Muscle of leg (tissue), 3 donors: ENCODE measurements at regions not wholly inside any gene's neighbourhood (a gene's known extent, or its start where the extent isn't known, plus 50 kb on each side); places are given as distances from the start of the nearest gene placed in this dataset.
A peak's percentile ranks its signal among the peaks of the same experiment; 100 is the strongest.

Source experiments
- DNase-seq: peaks from one replicate; pipeline ENCODE4 v3.0.0; 2013
- H3K27ac ChIP-seq: one replicate; pipeline ENCODE4 v1.5.1; 2013; ENCODE audit warnings: mild to moderate bottlenecking, low read length, control low read depth
- H3K27me3 ChIP-seq: one replicate; pipeline ENCODE4 v1.6.1; 2013; ENCODE audit warnings: low read length; ENCODE audit not compliant: control insufficient read depth, insufficient read depth
- H3K36me3 ChIP-seq: one replicate; pipeline ENCODE4 v1.6.1; 2013; ENCODE audit warnings: low read length; ENCODE audit not compliant: control insufficient read depth, insufficient read depth
- H3K4me1 ChIP-seq: one replicate; pipeline ENCODE4 v1.6.1; 2013; ENCODE audit warnings: low read length; ENCODE audit not compliant: control insufficient read depth, insufficient read depth
- H3K4me3 ChIP-seq: one replicate; pipeline ENCODE4 v1.5.1; 2013; ENCODE audit warnings: low read length, control low read depth
- H3K9me3 ChIP-seq: replicated peaks from 2 replicates; pipeline ENCODE4 v1.6.1; 2013; ENCODE audit warnings: low read depth, low read length; ENCODE audit not compliant: control insufficient read depth
- WGBS: methylation state at CpG from one replicate; pipeline ENCODE4 v1.1.5; 2013; ENCODE audit warnings: missing lambda C conversion rate; ENCODE audit not compliant: insufficient coverage; 5-methylcytosine and 5-hydroxymethylcytosine counted together

- DNase-seq, result no peak
- Histone ChIP-seq H3K4me1 (peaks cover 6% of the 10 kb centered on the region), H3K9me3 (no peaks in the 10 kb centered on the region), H3K27me3 (peaks cover 12% of the 10 kb centered on the region), H3K4me3 (no peak overlapping the region), H3K36me3 (no peaks in the 10 kb centered on the region), H3K27ac (no peak overlapping the region)
- 53% methylated on average over 17 of the region's 18 CpGs for WGBS
Observed at GRCh38 chr2:5985536-5986385, 293.6 kb downstream of the SOX11 start.

GRCh38 chr2:5986801-5987787, 294.9 kb downstream of the SOX11 start:
- Histone ChIP-seq H3K4me3 (no peak overlapping the region), H3K36me3 (no peaks in the 10 kb centered on the region), H3K4me1 (peaks cover 2% of the 10 kb centered on the region), H3K27me3 (peaks cover 8% of the 10 kb centered on the region), H3K9me3 (no peaks in the 10 kb centered on the region), H3K27ac (no peak overlapping the region)
- DNase-seq, result no peak
- 93% methylated on average over 2 of the region's 12 CpGs for WGBS

- no peak for DNase-seq
- peaks cover 2% of the 10 kb centered on the region for H3K4me1 ChIP-seq
- 80% methylated on average over 2 of the region's 3 CpGs for WGBS
- no peaks in the 10 kb centered on the region for H3K36me3 ChIP-seq
- H3K27ac ChIP-seq, result no peak overlapping the region
- H3K9me3 ChIP-seq, result no peaks in the 10 kb centered on the region
- no peak overlapping the region for H3K4me3 ChIP-seq
- H3K27me3 ChIP-seq, result peaks cover 2% of the 10 kb centered on the region
Observed at GRCh38 chr2:5988120-5988519, 295.9 kb downstream of the SOX11 start.

- H3K4me1 ChIP-seq, result peaks cover 2% of the 10 kb centered on the region
- WGBS, result 94% methylated on average over 3 of the region's 5 CpGs
- H3K4me3 ChIP-seq, result no peak overlapping the region
- no peaks in the 10 kb centered on the region for H3K27me3 ChIP-seq
- no peak for DNase-seq
- H3K9me3 ChIP-seq, result no peaks in the 10 kb centered on the region
- no peak overlapping the region for H3K27ac ChIP-seq
- H3K36me3 ChIP-seq, result no peaks in the 10 kb centered on the region
Observed at GRCh38 chr2:5990086-5990485, 297.9 kb downstream of the SOX11 start.

- no peaks in the 10 kb centered on the region for H3K9me3 ChIP-seq
- H3K4me3 ChIP-seq, result no peak overlapping the region
- no peaks in the 10 kb centered on the region for H3K4me1 ChIP-seq
- peak; percentile 18 for DNase-seq
- H3K27me3 ChIP-seq, result no peaks in the 10 kb centered on the region
- no peaks in the 10 kb centered on the region for H3K36me3 ChIP-seq
- WGBS, result no CpG with 5 or more reads among the region's 8 CpGs
- no peak overlapping the region for H3K27ac ChIP-seq
Observed at GRCh38 chr2:5991305-5991968, 299.3 kb downstream of the SOX11 start.

- no peaks in the 10 kb centered on the region for H3K9me3 ChIP-seq
- no peaks in the 10 kb centered on the region for H3K4me1 ChIP-seq
- no peak overlapping the region for H3K27ac ChIP-seq
- H3K27me3 ChIP-seq, result no peaks in the 10 kb centered on the region
- no peak for DNase-seq
- H3K4me3 ChIP-seq, result no peak overlapping the region
- 69% methylated on average over 1 of the region's 1 CpG for WGBS
- no peaks in the 10 kb centered on the region for H3K36me3 ChIP-seq
Observed at GRCh38 chr2:5995832-5996231, 303.6 kb downstream of the SOX11 start.

GRCh38 chr2:6008186-6008585, 316.0 kb downstream of the SOX11 start:
- no peaks in the 10 kb centered on the region for H3K4me1 ChIP-seq
- H3K27me3 ChIP-seq, result no peaks in the 10 kb centered on the region
- H3K4me3 ChIP-seq, result no peak overlapping the region
- H3K27ac ChIP-seq, result no peak overlapping the region
- DNase-seq, result no peak
- H3K9me3 ChIP-seq, result no peaks in the 10 kb centered on the region
- 94% methylated on average over 2 of the region's 2 CpGs for WGBS
- H3K36me3 ChIP-seq, result no peaks in the 10 kb centered on the region

GRCh38 chr2:6008726-6009125, 316.5 kb downstream of the SOX11 start:
- no CpG with 5 or more reads among the region's 1 CpG for WGBS
- no peaks in the 10 kb centered on the region for H3K36me3 ChIP-seq

GRCh38 chr2:6010163-6010562, 318.0 kb downstream of the SOX11 start:
- Histone ChIP-seq H3K4me1 (no peaks in the 10 kb centered on the region), H3K4me3 (no peak overlapping the region), H3K9me3 (no peaks in the 10 kb centered on the region), H3K27me3 (no peaks in the 10 kb centered on the region), H3K27ac (no peak overlapping the region), H3K36me3 (no peaks in the 10 kb centered on the region)
- WGBS, result no CpG with 5 or more reads among the region's 5 CpGs
- DNase-seq, result no peak

More at GRCh38 chr2:6008726-6009125, 316.5 kb downstream of the SOX11 start:
- Histone ChIP-seq H3K9me3 (no peaks in the 10 kb centered on the region), H3K27ac (no peak overlapping the region), H3K4me1 (no peaks in the 10 kb centered on the region), H3K4me3 (no peak overlapping the region), H3K27me3 (no peaks in the 10 kb centered on the region)
- peak; percentile 10 for DNase-seq

GRCh38 chr2:6011921-6012320, 319.7 kb downstream of the SOX11 start:
- Histone ChIP-seq H3K27ac (no peak overlapping the region), H3K36me3 (no peaks in the 10 kb centered on the region), H3K4me3 (no peak overlapping the region), H3K4me1 (no peaks in the 10 kb centered on the region), H3K9me3 (no peaks in the 10 kb centered on the region), H3K27me3 (no peaks in the 10 kb centered on the region)
- DNase-seq, result peak; percentile 35
- 38% methylated on average over 1 of the region's 4 CpGs for WGBS
